Thyroid gland (tissue), 4 donors: ENCODE measurements at regions not wholly inside any gene's neighbourhood (a gene's known extent, or its start where the extent isn't known, plus 50 kb on each side); places are given as distances from the start of the nearest gene placed in this dataset.

Source experiments
- DNase-seq, 2 donors: peaks; one replicate each; pipeline ENCODE4 v3.0.0-alpha.2; 2019
- H3K27ac ChIP-seq, 3 donors: fragments of 200-600 bp; sonication (generic); 1 replicate in 2 of 3; 2 replicates in 1 of 3; pipeline ENCODE4 v1.5.1; 2016 to 2019; ENCODE audit warnings: mild to moderate bottlenecking in 1 of 3, moderate library complexity in 1 of 3
- H3K27me3 ChIP-seq: fragments of 200-600 bp; sonication (generic); one replicate; pipeline ENCODE4 v1.5.1; 2019
- H3K36me3 ChIP-seq, 2 donors: fragments of 200-600 bp; sonication (generic); one replicate each; pipeline ENCODE4 v1.5.1; 2016 to 2019
- H3K4me1 ChIP-seq, 2 donors: fragments of 200-600 bp; sonication (generic); one replicate each; pipeline ENCODE4 v1.5.1; 2017 to 2019
- H3K4me3 ChIP-seq, 3 donors: fragments of 200-600 bp; sonication (generic); replicated peaks in 1 of 3; 1 replicate in 2 of 3; 2 replicates in 1 of 3; pipeline ENCODE4 v1.5.1; 2016; ENCODE audit warnings: mild to moderate bottlenecking in 1 of 3
- H3K9me3 ChIP-seq: fragments of 200-600 bp; sonication (generic); one replicate; pipeline ENCODE4 v1.5.1; 2017
- CTCF ChIP-seq, 6 experiments: fragments of 200-600 bp in 3 of 6; fragments of 450-650 bp in 3 of 6; sonication (generic) in 3 of 6; IDR thresholded peaks; one replicate each; pipeline ENCODE4 v1.5.1; 2016 to 2019; ENCODE audit warnings: antibody characterized with exemption in 6 of 6, mild to moderate bottlenecking in 2 of 6, inconsistent platforms in 1 of 6, moderate library complexity in 1 of 6
- POLR2A ChIP-seq, 2 donors: fragments of 450-650 bp; IDR thresholded peaks; one replicate each; pipeline ENCODE4 v1.6.1; 2017; ENCODE audit warnings: antibody characterized with exemption in 2 of 2, mild to moderate bottlenecking in 2 of 2, moderate library complexity in 1 of 2
- WGBS, 2 donors: methylation state at CpG; one replicate each; pipeline ENCODE4 v1.1.5; 2017; 5-methylcytosine and 5-hydroxymethylcytosine counted together
- intact Hi-C: fragments of 100-400 bp; cut with DNase I; formaldehyde crosslinking; loops from one replicate; pipeline ENCODE4 v1.15.1; 2023

- no peak for TF ChIP-seq CTCF (IDR thresholded peaks at IDR 0.05)
- TF ChIP-seq POLR2A (IDR thresholded peaks at IDR 0.05), result no peak
- intact Hi-C loops, result no loop called here
- H3K36me3 ChIP-seq, result no peaks in the 10 kb centered on the region
- 92% methylated on average over 5 of the region's 5 CpGs for WGBS, 2 donors
- no peak for DNase-seq
- no peak overlapping the region for H3K4me3 ChIP-seq
- no peaks in the 10 kb centered on the region for H3K27me3 ChIP-seq
- H3K27ac ChIP-seq, result no peak overlapping the region
- no peaks in the 10 kb centered on the region for H3K9me3 ChIP-seq
- no peaks in the 10 kb centered on the region for H3K4me1 ChIP-seq
These were observed 116.6 kb upstream of the ANKH start for GRCh38 chr5:14988223-14988622.

GRCh38 chr5:14986413-14986812 lies 114.8 kb upstream of the ANKH start:
- intact Hi-C loops, result no loop called here
- DNase-seq, result no peak
- Histone ChIP-seq H3K27me3 (no peaks in the 10 kb centered on the region), H3K4me1 (no peaks in the 10 kb centered on the region), H3K27ac (no peak overlapping the region), H3K9me3 (no peaks in the 10 kb centered on the region), H3K36me3 (no peaks in the 10 kb centered on the region), H3K4me3 (no peak overlapping the region)
- 92 to 96% methylated on average over 3 of the region's 3 CpGs for WGBS, 2 donors
- no peak for TF ChIP-seq POLR2A (IDR thresholded peaks at IDR 0.05)
- TF ChIP-seq CTCF (IDR thresholded peaks at IDR 0.05), result no peak

GRCh38 chr5:14983666-14984441 lies 112.3 kb upstream of the ANKH start:
- Histone ChIP-seq H3K9me3 (no peaks in the 10 kb centered on the region), H3K36me3 (no peaks in the 10 kb centered on the region), H3K27ac (no peak overlapping the region), H3K4me3 (no peak overlapping the region), H3K4me1 (no peaks in the 10 kb centered on the region), H3K27me3 (no peaks in the 10 kb centered on the region)
- TF ChIP-seq POLR2A (IDR thresholded peaks at IDR 0.05) (no peak), CTCF (IDR thresholded peaks at IDR 0.05) (no peak)
- no peak for DNase-seq
- intact Hi-C loops, result no loop called here
- WGBS, 2 donors, result 77 to 82% methylated on average over 6 of the region's 6 CpGs

GRCh38 chr5:14980698-14981097 lies 109.1 kb upstream of the ANKH start:
- 91% methylated on average over 2 of the region's 2 CpGs for WGBS, 2 donors
- DNase-seq, result no peak
- intact Hi-C loops, result no loop called here

More at GRCh38 chr5:14980698-14981097, 109.1 kb upstream of the ANKH start:
- Histone ChIP-seq H3K4me3 (no peak overlapping the region), H3K4me1 (no peaks in the 10 kb centered on the region), H3K27me3 (no peaks in the 10 kb centered on the region), H3K27ac (no peak overlapping the region), H3K36me3 (no peaks in the 10 kb centered on the region), H3K9me3 (no peaks in the 10 kb centered on the region)
- TF ChIP-seq POLR2A (IDR thresholded peaks at IDR 0.05), result no peak
- no peak for TF ChIP-seq CTCF (IDR thresholded peaks at IDR 0.05)
